Astrocyte (in vitro differentiated cells and primary cell): ENCODE measurements at regions not wholly inside any gene's neighbourhood (a gene's known extent, or its start where the extent isn't known, plus 50 kb on each side); places are given as distances from the start of the nearest gene placed in this dataset.

Experiments
- CTCF ChIP-seq: IDR thresholded peaks from 2 replicates; pipeline ENCODE4 v1.5.1; 2011; ENCODE audit warnings: low read depth, mild to moderate bottlenecking, inconsistent platforms, low read length, moderate library complexity; ENCODE audit not compliant: insufficient read depth
- EZH2 ChIP-seq: IDR thresholded peaks from 2 replicates; pipeline ENCODE4 v1.6.1; 2012; ENCODE audit warnings: mild to moderate bottlenecking, low read length, inconsistent platforms; ENCODE audit not compliant: insufficient read depth

DNA sequence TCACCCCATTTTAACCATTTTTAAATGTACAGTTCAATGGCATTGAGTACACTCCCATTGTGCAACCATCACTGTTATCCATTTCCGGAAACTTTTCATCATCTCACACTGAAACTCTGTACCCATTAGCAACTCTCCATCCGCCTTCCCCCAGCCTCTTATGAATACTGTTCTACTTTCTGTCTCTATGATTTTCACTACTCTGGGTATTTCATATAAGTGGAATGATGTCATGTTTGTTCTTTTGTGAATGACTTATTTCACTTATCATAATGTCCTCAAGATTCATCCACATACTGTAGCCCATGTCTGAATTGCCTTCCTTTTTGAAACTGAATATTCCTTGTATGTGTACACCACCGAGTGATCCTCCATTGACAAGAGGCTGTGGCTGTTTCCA, 92.9 kb upstream of the TOX2 start:
- no peak for TF ChIP-seq CTCF
- no peak for TF ChIP-seq EZH2
